GM12892 (cell line): ENCODE measurements at regions not wholly inside any gene's neighbourhood (a gene's known extent, or its start where the extent isn't known, plus 50 kb on each side); places are given as distances from the start of the nearest gene placed in this dataset.
"Not testable (repeated sequence)": the region's sequence is repeated elsewhere in the genome, so short reads cannot be mapped to it uniquely, and the experiment has no call there.

Experiments used
- DNase-seq: peaks from one replicate; pipeline ENCODE4 v3.0.0; 2011; ENCODE audit not compliant: insufficient read length
- FAIRE-seq: peaks from 2 replicates; lab custom pipeline; 2011; peaks lifted over from hg19 to GRCh38; lab: Jason Lieb, UNC
- POLR2A ChIP-seq: IDR thresholded peaks from 2 replicates; pipeline ENCODE4 v1.6.1; 2011; ENCODE audit warnings: low read depth, low read length, control low read depth
- POLR2AphosphoS5 ChIP-seq: IDR thresholded peaks from 2 replicates; pipeline ENCODE4 v1.6.1; 2011; ENCODE audit warnings: low read depth, low read length, control low read depth
- TAF1 ChIP-seq: IDR thresholded peaks from 2 replicates; pipeline ENCODE4 v1.6.1; 2011; ENCODE audit warnings: low read depth, mild to moderate bottlenecking, control low read depth, low read length, borderline replicate concordance

DNA sequence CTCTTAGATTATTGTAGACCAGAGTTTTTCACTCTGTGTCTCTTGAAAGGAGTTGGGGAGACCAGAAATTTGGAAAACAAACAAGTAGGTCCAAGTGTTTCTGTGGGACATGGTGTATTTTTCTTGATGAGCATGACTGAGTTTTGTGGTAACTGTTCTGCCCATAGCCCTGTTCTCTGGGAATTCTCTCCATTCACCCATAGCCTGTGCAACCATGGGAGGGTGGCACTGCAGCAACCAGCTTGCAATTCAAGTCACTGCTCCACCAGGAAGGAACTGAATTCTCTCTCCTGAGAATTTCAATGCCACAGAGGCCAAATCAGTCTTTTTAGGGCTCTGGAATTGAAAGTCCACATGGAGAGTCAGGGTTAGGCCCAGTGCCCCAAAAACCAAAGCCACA lies 475.3 kb upstream of the TRPC7 start:
- DNase-seq, result no peak
- no peak for TF ChIP-seq TAF1
- TF ChIP-seq POLR2A, result no peak
- no peak for FAIRE-seq

- no peak for TF ChIP-seq TAF1
- no peak for TF ChIP-seq POLR2AphosphoS5
- TF ChIP-seq POLR2A, result no peak
- FAIRE-seq (no peak), DNase-seq (no peak)
Measured at GRCh38 chr5:136836093-136836492, 470.7 kb upstream of the TRPC7 start.

DNA sequence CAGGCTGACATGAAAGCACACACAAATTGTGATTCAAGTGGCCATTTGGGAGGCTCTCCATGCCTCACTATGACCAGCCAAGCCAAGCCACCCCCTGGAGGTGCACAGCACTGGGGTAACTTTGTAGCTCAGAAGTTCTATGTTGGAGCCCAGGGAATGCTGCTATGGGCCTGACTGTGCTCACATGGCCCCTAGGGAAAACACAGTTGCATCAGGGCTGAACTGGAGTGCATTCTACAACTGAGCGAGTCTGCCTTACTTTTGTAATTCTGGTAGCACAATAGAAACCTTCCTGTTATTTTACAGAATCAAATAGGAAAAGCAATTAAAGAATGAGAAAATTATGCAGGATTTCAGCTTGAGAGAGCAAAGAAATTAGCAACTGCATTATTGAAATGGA lies 455.5 kb upstream of the TRPC7 start:
- TF ChIP-seq TAF1 (no peak), POLR2A (no peak), POLR2AphosphoS5 (no peak)
- DNase-seq, result no peak
- no peak for FAIRE-seq

DNA sequence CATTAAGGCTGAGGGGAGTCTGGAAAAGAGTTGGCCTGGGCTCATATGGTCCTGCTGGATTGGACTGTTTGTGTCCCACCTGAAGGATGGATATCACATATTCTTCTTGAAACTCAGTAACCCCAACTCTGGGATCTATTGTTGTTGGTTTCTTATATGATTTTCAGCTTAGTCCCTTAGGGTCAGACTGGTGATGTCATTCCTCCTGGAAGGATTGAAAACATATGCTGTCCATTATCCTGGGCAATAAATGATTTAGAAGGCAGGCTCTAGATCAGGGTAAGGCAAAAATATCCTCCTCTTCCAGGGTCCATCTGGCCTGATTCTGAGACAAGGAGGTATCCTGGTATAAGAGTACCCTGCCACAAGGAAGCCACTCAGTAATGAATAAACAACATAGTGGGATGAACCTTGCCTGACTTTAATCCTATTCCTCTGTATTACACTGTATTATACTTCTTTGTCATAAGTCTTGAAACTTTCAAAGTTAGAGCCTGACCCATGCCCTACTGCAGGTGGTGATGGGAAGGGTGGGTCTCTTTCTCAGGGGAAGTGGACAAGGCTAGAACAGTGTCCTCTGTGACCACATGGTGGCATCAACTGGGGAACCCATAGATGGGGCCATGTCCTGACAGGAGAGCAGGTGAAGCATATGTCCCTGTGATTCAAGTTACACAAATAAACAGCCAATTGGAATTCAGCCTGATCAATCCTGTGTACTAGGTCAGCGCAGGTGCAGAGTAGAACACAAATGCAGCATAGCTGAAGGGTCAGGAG lies 454.4 kb upstream of the TRPC7 start:
- FAIRE-seq (no peak), DNase-seq (no peak)
- TF ChIP-seq POLR2AphosphoS5, result no peak
- no peak for TF ChIP-seq POLR2A
- TF ChIP-seq TAF1, result no peak

- no peak for FAIRE-seq
- no peak for DNase-seq
- TF ChIP-seq POLR2A (no peak), POLR2AphosphoS5 (no peak)
Measured at GRCh38 chr5:136816327-136816726, 451.0 kb upstream of the TRPC7 start.

DNA sequence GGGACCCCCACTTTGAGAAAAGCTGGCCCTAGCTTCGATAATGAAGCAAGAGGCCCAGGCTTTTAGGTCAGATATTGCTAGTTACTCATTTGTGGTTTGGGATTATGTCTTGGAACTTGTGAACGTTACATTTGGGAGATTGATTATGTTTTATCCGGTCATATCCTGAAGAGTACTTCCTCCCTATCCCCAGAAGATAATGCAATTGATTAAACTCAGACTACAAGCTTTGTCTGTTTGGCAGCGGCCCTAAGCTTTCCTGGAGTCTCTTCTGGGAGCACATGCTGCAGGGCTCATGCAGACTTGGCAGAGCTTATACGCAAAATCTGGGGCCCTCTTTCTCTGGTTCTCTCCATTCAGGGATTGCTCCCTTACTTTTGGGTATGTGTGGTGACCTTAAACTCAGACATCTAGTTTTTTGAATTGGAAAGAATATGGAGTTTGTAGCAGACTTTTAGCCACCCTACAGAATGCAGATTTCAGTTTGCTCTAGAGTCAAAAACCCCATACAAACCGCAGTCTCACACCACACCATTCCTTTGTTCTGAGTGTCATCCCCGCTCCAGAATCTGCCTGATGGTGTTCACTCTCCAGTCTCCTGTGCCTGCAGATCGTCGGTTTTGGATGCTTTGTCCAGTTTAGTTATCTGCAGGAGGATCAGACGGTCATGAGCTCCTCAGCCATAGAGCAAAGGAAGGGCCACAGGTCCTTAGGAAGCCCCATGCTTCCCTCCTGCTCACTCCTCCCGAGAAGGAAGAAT lies 449.5 kb upstream of the TRPC7 start:
- DNase-seq (no peak), FAIRE-seq (no peak)
- no peak for TF ChIP-seq POLR2AphosphoS5
- no peak for TF ChIP-seq POLR2A
- TF ChIP-seq TAF1, result no peak

DNA sequence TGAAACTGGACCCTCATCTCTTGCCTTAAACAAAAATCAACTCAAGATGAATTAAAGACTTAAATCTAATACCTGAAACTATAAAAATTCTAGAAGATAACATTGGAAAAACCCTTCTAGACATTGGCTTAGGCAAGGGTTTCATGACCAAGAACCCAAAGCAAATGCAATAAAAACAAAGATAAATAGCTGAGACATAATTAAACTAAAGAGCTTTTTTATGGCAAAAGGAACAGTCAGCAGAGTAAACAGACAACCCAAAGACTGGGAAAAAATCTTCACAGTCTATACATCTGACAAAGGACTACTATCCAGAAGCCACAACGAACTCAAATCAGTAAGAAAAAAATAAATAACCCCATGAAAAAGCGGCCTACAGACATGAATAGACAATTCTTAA lies 446.9 kb upstream of the TRPC7 start:
- not testable (repeated sequence) for FAIRE-seq

GRCh38 chr5:136811551-136811950 lies 446.2 kb upstream of the TRPC7 start:
- TF ChIP-seq POLR2A (no peak), POLR2AphosphoS5 (no peak), TAF1 (no peak)
- FAIRE-seq, result no peak
- DNase-seq, result no peak

More for the DNA sequence above, 446.9 kb upstream of the TRPC7 start:
- DNase-seq, result not testable (repeated sequence)

DNA sequence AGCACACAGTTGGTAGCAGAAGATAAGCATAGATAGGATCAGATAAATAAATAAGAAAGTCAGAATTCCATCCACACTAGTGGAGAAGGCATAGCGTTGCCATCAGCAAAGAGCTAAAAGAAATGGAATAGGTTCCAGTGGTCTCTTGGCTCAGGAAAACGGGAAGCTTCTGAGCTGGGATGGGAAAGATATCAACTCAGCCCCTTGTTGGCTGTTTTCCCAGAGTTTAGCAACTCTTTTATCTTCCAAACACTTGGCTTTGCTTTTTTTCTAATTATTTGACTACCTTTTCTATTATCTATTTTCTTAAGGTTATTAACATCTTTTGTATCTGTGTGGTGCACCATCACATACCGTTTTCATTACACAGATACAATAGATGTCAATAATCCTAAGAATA lies 445.7 kb upstream of the TRPC7 start:
- no peak for FAIRE-seq
- TF ChIP-seq TAF1, result no peak
- no peak for TF ChIP-seq POLR2A
- no peak for TF ChIP-seq POLR2AphosphoS5
- no peak for DNase-seq

GRCh38 chr5:136810261-136810801 lies 445.0 kb upstream of the TRPC7 start:
- TF ChIP-seq POLR2AphosphoS5, result no peak
- TF ChIP-seq POLR2A, result no peak
- no peak for TF ChIP-seq TAF1
- DNase-seq (no peak), FAIRE-seq (no peak)

GRCh38 chr5:136809382-136809781 lies 444.0 kb upstream of the TRPC7 start:
- TF ChIP-seq POLR2A (no peak), TAF1 (no peak), POLR2AphosphoS5 (no peak)
- FAIRE-seq (no peak), DNase-seq (no peak)

DNA sequence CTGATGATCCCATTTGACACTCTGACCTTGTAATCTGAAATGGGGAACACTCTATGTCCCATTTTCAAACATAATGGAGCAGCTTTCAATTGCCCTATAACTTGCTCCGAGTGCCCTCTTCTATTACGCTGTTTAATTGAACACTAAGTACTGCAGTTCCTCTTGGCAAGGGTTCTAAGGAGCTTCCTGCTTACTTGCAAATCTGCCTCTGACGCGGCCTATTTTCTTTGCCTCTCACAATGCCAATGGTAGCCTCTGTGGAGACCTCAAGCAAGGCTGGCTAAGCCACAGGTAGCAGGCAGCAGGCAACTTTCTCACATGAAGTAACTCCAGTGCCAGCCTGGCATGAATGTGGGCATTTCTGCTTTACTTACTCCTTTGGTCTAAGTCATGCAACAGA lies 443.4 kb upstream of the TRPC7 start:
- DNase-seq, result no peak
- no peak for FAIRE-seq
- TF ChIP-seq POLR2A (no peak), POLR2AphosphoS5 (no peak), TAF1 (no peak)
